OCI-LY7 (cell line): ENCODE measurements at regions not wholly inside any gene's neighbourhood (a gene's known extent, or its start where the extent isn't known, plus 50 kb on each side); places are given as distances from the start of the nearest gene placed in this dataset.

ENCODE experiments used
- BruUV-seq: library from RNA; stranded (reverse); fragments of 400-500 nt; replicated peaks from 2 replicates; lab custom pipeline; 2021; lab: Mats Ljungman, UMichigan
- CTCF ChIA-PET: fragments of 300-600 bp; sonication (Branson Sonifier 250); formaldehyde crosslinking; loops from one replicate; lab custom pipeline; 2022; ENCODE audit warnings: antibody characterized with exemption; ENCODE audit not compliant: unreplicated experiment; lab: Charles Lee
- POLR2A ChIA-PET: fragments of 300-600 bp; sonication (Branson Sonifier 250); formaldehyde crosslinking; loops from one replicate; lab custom pipeline; 2022; ENCODE audit warnings: antibody characterized with exemption; lab: Charles Lee
- DNase-seq: peaks from one replicate; pipeline ENCODE4 v3.0.0-alpha.2; 2015; ENCODE audit warnings: low spot score
- H2AFZ ChIP-seq: fragments of 200-600 bp; sonication (generic), shearing (Covaris generic); 2 replicates; pipeline ENCODE4 v1.6.1; 2014; ENCODE audit warnings: mild to moderate bottlenecking, antibody characterized with exemption, low read length, moderate library complexity
- H3K27ac ChIP-seq: fragments of 200-600 bp; sonication (generic); 2 replicates; pipeline ENCODE4 v1.5.1; 2014; ENCODE audit warnings: mixed run types, low read depth, mild to moderate bottlenecking, moderate library complexity, low read length, inconsistent platforms; ENCODE audit not compliant: poor library complexity, severe bottlenecking
- H3K36me3 ChIP-seq: fragments of 200-600 bp; sonication (generic); 2 replicates; pipeline ENCODE4 v1.6.1; 2014; ENCODE audit warnings: mild to moderate bottlenecking, antibody characterized with exemption, low read length, moderate library complexity, mixed read lengths; ENCODE audit not compliant: insufficient read depth
- H3K4me1 ChIP-seq: fragments of 200-600 bp; sonication (generic); 2 replicates; pipeline ENCODE4 v1.5.1; 2014; ENCODE audit warnings: mild to moderate bottlenecking, low read length; ENCODE audit not compliant: insufficient read depth, poor library complexity, severe bottlenecking
- H3K4me2 ChIP-seq: fragments of 200-600 bp; sonication (generic); 2 replicates; pipeline ENCODE4 v1.6.1; 2014; ENCODE audit warnings: mild to moderate bottlenecking, low read length
- H3K4me3 ChIP-seq: fragments of 200-600 bp; sonication (generic); 2 replicates; pipeline ENCODE4 v1.5.1; 2014; ENCODE audit warnings: mild to moderate bottlenecking, low read depth, low read length; ENCODE audit not compliant: poor library complexity, severe bottlenecking
- H3K79me2 ChIP-seq: fragments of 200-600 bp; sonication (generic); 2 replicates; pipeline ENCODE4 v1.6.1; 2016; ENCODE audit warnings: low read depth, mild to moderate bottlenecking, low read length, moderate library complexity, mixed read lengths; ENCODE audit not compliant: insufficient read depth
- H3K9me2 ChIP-seq: fragments of 200-600 bp; sonication (generic); 2 replicates; pipeline ENCODE4 v1.6.1; 2016; ENCODE audit warnings: mild to moderate bottlenecking, low read length, mixed read lengths; ENCODE audit not compliant: insufficient read depth
- H3K9me3 ChIP-seq: fragments of 200-600 bp; sonication (generic); 2 replicates; pipeline ENCODE4 v1.6.1; 2014; ENCODE audit warnings: mild to moderate bottlenecking, mixed run types, low read length, mixed read lengths
- H4K20me1 ChIP-seq: fragments of 200-600 bp; sonication (generic); 2 replicates; pipeline ENCODE4 v1.6.1; 2014; ENCODE audit warnings: mild to moderate bottlenecking, antibody characterized with exemption, low read length, moderate library complexity, mixed read lengths; ENCODE audit not compliant: insufficient read depth
- EZH2phosphoT487 ChIP-seq: fragments of 200-600 bp; sonication (generic); IDR thresholded peaks from 2 replicates; pipeline ENCODE4 v1.6.1; 2018; ENCODE audit warnings: low read depth, borderline replicate concordance, mild to moderate bottlenecking, mixed run types, antibody characterized with exemption, low read length, moderate library complexity, mixed read lengths
- intact Hi-C: fragments of 100-400 bp; cut with micrococcal nuclease; formaldehyde crosslinking; loops from one replicate; pipeline ENCODE4 v1.10.0; 2022; ENCODE audit not compliant: unreplicated experiment
- TF ChIP-seq, protein P1 (sequence below): fragments of 200-600 bp; sonication (generic); conservative IDR thresholded peaks from 2 replicates; pipeline ENCODE4 v1.5.1; 2014; ENCODE audit warnings: mild to moderate bottlenecking, antibody characterized with exemption, low read length, moderate library complexity, mixed read lengths

DNA sequence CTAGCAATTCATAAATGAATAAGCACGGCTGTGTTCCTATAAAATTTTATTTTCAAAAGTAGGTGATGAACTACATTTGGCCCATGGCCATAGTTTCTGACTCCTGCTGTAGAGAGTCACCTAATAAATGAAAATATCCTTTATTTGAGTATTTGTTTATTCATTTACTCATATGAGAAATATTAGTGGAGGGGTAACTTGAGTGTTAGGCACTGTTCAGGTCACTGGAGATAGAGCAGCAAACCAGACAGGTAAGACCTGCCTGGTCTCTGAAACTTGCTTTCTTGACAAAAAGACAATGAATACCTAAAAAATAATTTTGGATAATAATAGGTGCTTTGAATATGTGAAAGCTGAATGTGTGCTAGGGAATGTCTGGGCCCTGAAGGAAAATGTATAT, 68.8 kb downstream of the YIPF5 start:
- H3K4me1 ChIP-seq = no peaks in the 10 kb centered on the region
- H4K20me1 ChIP-seq = no peaks in the 10 kb centered on the region
- H3K27ac ChIP-seq = no peak overlapping the region
- BruUV-seq = no TSS peak
- no peak for DNase-seq
- H2AFZ ChIP-seq = no peak overlapping the region
- H3K4me2 ChIP-seq = no peak overlapping the region
- CTCF ChIA-PET = interaction anchor here (0.7 kb wide), 1 partner anchor 100 kb away, joined by 3 read pairs; no protein-coding TSS in a partner anchor
- H3K79me2 ChIP-seq = no peaks in the 10 kb centered on the region
- TF ChIP-seq, protein P1, sequence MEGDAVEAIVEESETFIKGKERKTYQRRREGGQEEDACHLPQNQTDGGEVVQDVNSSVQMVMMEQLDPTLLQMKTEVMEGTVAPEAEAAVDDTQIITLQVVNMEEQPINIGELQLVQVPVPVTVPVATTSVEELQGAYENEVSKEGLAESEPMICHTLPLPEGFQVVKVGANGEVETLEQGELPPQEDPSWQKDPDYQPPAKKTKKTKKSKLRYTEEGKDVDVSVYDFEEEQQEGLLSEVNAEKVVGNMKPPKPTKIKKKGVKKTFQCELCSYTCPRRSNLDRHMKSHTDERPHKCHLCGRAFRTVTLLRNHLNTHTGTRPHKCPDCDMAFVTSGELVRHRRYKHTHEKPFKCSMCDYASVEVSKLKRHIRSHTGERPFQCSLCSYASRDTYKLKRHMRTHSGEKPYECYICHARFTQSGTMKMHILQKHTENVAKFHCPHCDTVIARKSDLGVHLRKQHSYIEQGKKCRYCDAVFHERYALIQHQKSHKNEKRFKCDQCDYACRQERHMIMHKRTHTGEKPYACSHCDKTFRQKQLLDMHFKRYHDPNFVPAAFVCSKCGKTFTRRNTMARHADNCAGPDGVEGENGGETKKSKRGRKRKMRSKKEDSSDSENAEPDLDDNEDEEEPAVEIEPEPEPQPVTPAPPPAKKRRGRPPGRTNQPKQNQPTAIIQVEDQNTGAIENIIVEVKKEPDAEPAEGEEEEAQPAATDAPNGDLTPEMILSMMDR = no peak
- TF ChIP-seq EZH2phosphoT487 = no peak
- intact Hi-C loops = no loop called here
- POLR2A ChIA-PET = interaction anchor here (1.3 kb wide), 1 partner anchor 11 kb away, joined by 3 read pairs; no protein-coding TSS in a partner anchor
- no peak overlapping the region for H3K4me3 ChIP-seq
- H3K9me2 ChIP-seq = no peaks in the 10 kb centered on the region
- H3K9me3 ChIP-seq = no peaks in the 10 kb centered on the region
- no peaks in the 10 kb centered on the region for H3K36me3 ChIP-seq

DNA sequence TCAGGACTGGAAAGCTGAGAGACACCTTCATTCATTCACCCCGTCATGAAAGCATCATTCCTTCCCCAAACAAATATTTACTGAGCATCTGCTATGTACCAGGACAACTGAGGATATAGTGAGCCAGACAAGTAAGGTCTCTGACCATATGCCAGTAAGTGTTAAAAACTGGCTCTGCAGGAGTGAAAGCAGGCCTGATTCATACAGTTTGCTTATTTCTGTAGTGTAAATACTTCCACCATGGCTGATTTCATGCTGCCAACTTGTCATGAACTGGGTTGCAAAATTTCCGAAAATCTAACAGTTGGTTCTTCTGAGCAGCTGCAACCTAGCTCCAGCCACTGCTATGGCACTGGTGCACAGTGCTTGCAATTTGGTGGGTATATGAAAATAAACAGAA, 68.1 kb downstream of the YIPF5 start:
- BruUV-seq = no TSS peak
- no peaks in the 10 kb centered on the region for H3K9me2 ChIP-seq
- H2AFZ ChIP-seq = no peak overlapping the region
- no peaks in the 10 kb centered on the region for H4K20me1 ChIP-seq
- no peak overlapping the region for H3K4me3 ChIP-seq
- H3K4me1 ChIP-seq = no peaks in the 10 kb centered on the region
- ChIA-PET CTCF (interaction anchor here (0.7 kb wide), 1 partner anchor 100 kb away, joined by 3 read pairs; no protein-coding TSS in a partner anchor), POLR2A (no interaction called here)
- H3K9me3 ChIP-seq = no peaks in the 10 kb centered on the region
- DNase-seq = no peak
- no peaks in the 10 kb centered on the region for H3K36me3 ChIP-seq
- H3K79me2 ChIP-seq = no peaks in the 10 kb centered on the region
- no peak overlapping the region for H3K4me2 ChIP-seq
- TF ChIP-seq EZH2phosphoT487 = no peak
- TF ChIP-seq, protein P1 = no peak
- H3K27ac ChIP-seq = no peak overlapping the region
- intact Hi-C loops = no loop called here

DNA sequence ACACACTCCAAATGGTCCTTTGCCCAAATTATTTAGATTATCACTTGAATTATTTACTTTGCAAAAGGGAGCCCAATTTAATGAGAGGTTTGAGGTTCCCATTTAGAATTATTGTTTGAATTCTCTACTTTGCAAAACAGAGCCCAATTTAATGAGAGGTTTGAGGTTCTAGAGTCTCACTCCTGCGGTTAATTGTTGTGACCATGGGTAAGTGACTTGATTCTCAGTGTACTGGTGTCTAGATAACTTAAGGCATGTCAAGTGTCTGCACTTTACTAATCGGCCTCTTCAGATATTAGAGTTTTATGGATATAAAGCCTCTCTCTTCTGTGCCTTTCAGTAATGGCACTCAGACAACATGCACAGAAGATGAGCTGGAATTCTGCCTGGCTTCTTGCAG, 67.5 kb downstream of the YIPF5 start:
- ChIA-PET CTCF (no interaction called here), POLR2A (no interaction called here)
- DNase-seq = no peak
- Histone ChIP-seq H3K36me3 (no peaks in the 10 kb centered on the region), H3K4me3 (no peak overlapping the region), H4K20me1 (no peaks in the 10 kb centered on the region), H3K9me3 (no peaks in the 10 kb centered on the region), H3K4me1 (no peaks in the 10 kb centered on the region), H3K79me2 (no peaks in the 10 kb centered on the region), H2AFZ (no peak overlapping the region), H3K4me2 (no peak overlapping the region), H3K9me2 (no peaks in the 10 kb centered on the region), H3K27ac (no peak overlapping the region)
- no TSS peak for BruUV-seq
- intact Hi-C loops = no loop called here
- TF ChIP-seq EZH2phosphoT487 = no peak
- TF ChIP-seq, protein P1 = no peak
